ENCODE measurements at regions not wholly inside any gene's neighbourhood (a gene's known extent, or its start where the extent isn't known, plus 50 kb on each side); places are given as distances from the start of the nearest gene placed in this dataset.
"Not testable (repeated sequence)": the region's sequence is repeated elsewhere in the genome, so short reads cannot be mapped to it uniquely, and the experiment has no call there.

GRCh38 chr10:121137533-121137932 is 286.4 kb downstream of the WDR11 start:
- DNase-seq (ENCODE audit: low spot score) = no peak

GRCh38 chr10:121138112-121138860 is 287.1 kb downstream of the WDR11 start:
- DNase-seq (ENCODE audit: low spot score) = no peak

GRCh38 chr10:121138918-121139317 is 287.8 kb downstream of the WDR11 start:
- DNase-seq (ENCODE audit: low spot score) = no peak

- DNase-seq (ENCODE audit: low spot score) = not testable (repeated sequence)
Measured at GRCh38 chr10:121145802-121146395, 294.7 kb downstream of the WDR11 start.

GRCh38 chr10:121148921-121149320 is 297.8 kb downstream of the WDR11 start:
- DNase-seq (ENCODE audit: low spot score) = no peak

- no peak for DNase-seq (ENCODE audit: low spot score)
Measured at GRCh38 chr10:121152033-121152432, 300.9 kb downstream of the WDR11 start.

GRCh38 chr10:121152935-121153334 is 301.8 kb downstream of the WDR11 start:
- DNase-seq (ENCODE audit: low spot score) = no peak

GRCh38 chr10:121154310-121154709 is 303.1 kb downstream of the WDR11 start:
- DNase-seq (ENCODE audit: low spot score) = no peak

- DNase-seq (ENCODE audit: low spot score) = no peak
Measured at GRCh38 chr10:121154846-121155245, 303.7 kb downstream of the WDR11 start.

GRCh38 chr10:121155742-121156474 is 304.7 kb downstream of the WDR11 start:
- no peak for DNase-seq (ENCODE audit: low spot score)

GRCh38 chr10:121157998-121158397 is 306.8 kb downstream of the WDR11 start:
- DNase-seq (ENCODE audit: low spot score) = no peak

GRCh38 chr10:121158988-121159579 is 307.9 kb downstream of the WDR11 start:
- DNase-seq (ENCODE audit: low spot score) = no peak

GRCh38 chr10:121159670-121160069 is 308.5 kb downstream of the WDR11 start:
- DNase-seq (ENCODE audit: low spot score) = no peak

- no peak for DNase-seq (ENCODE audit: low spot score)
Measured at GRCh38 chr10:121165276-121165675, 314.1 kb downstream of the WDR11 start.

GRCh38 chr10:121167534-121168243 is 316.5 kb downstream of the WDR11 start:
- DNase-seq (ENCODE audit: low spot score) = no peak

GRCh38 chr10:121168545-121169216 is 317.5 kb downstream of the WDR11 start:
- DNase-seq (ENCODE audit: low spot score) = no peak

- DNase-seq (ENCODE audit: low spot score) = no peak
Measured at GRCh38 chr10:121169406-121169805, 318.2 kb downstream of the WDR11 start.

- DNase-seq (ENCODE audit: low spot score) = no peak
Measured at GRCh38 chr10:121171825-121172787, 320.9 kb downstream of the WDR11 start.

- no peak for DNase-seq (ENCODE audit: low spot score)
Measured at GRCh38 chr10:121179006-121179405, 327.8 kb downstream of the WDR11 start.

- DNase-seq (ENCODE audit: low spot score) = no peak
Measured at GRCh38 chr10:121182219-121182618, 331.1 kb downstream of the WDR11 start.
